Mucosa of descending colon (tissue), 3 donors: ENCODE measurements at regions not wholly inside any gene's neighbourhood (a gene's known extent, or its start where the extent isn't known, plus 50 kb on each side); places are given as distances from the start of the nearest gene placed in this dataset.

Experiments used
- ATAC-seq: fragments of 200-7000 bp; cut with Tn5 transposase; one replicate; pipeline ENCODE4 v1.9.1; 2020; ENCODE audit warnings: mild to moderate bottlenecking, moderate library complexity
- DNase-seq, 3 donors: peaks; one replicate each; pipeline ENCODE4 v3.0.0-alpha.2; 2020
- H3K36me3 ChIP-seq: fragments of 200-600 bp; one replicate; pipeline ENCODE4 v1.8.0; 2021; ENCODE audit warnings: low read depth, mild to moderate bottlenecking
- H3K4me1 ChIP-seq: fragments of 200-600 bp; one replicate; pipeline ENCODE4 v1.8.0; 2021; ENCODE audit warnings: low read depth, mild to moderate bottlenecking
- H3K4me3 ChIP-seq: fragments of 200-600 bp; one replicate; pipeline ENCODE4 v1.8.0; 2021; ENCODE audit warnings: mild to moderate bottlenecking
- H3K9me3 ChIP-seq: fragments of 200-600 bp; one replicate; pipeline ENCODE4 v1.8.0; 2021; ENCODE audit warnings: mild to moderate bottlenecking
- CTCF ChIP-seq: fragments of 200-600 bp; IDR thresholded peaks from one replicate; pipeline ENCODE4 v1.8.0; 2022; ENCODE audit warnings: antibody characterized with exemption, mild to moderate bottlenecking
- intact Hi-C, 2 donors: fragments of 100-400 bp; cut with DNase I in 1 of 2; cut with micrococcal nuclease in 1 of 2; formaldehyde crosslinking; loops; one replicate each; pipeline versions ENCODE4 v1.11.0 to v1.11.1; 2022; cut with DNase I, micrococcal nuclease
- donor health status: DM: no; HTN: no; CAD: no; lungs with moderate emphysema.
- donor health status: DM: no; HTN: no; CAD: no.
- donor health status: DM: no; HTN: yes; CAD: no.

GRCh38 chr4:14375816-14376215 is 626.5 kb upstream of the CPEB2 start:
- no peak for ATAC-seq
- intact Hi-C loops = no loop called here
- TF ChIP-seq CTCF = no peak
- DNase-seq = no peak
- H3K4me1 ChIP-seq = peaks cover 5% of the 10 kb centered on the region
- no peaks in the 10 kb centered on the region for H3K9me3 ChIP-seq
- no peak overlapping the region for H3K4me3 ChIP-seq
- no peaks in the 10 kb centered on the region for H3K36me3 ChIP-seq

GRCh38 chr4:14379183-14379582 is 623.1 kb upstream of the CPEB2 start:
- ATAC-seq = no peak
- no peak for DNase-seq
- Histone ChIP-seq H3K4me3 (no peak overlapping the region), H3K4me1 (no peaks in the 10 kb centered on the region), H3K9me3 (no peaks in the 10 kb centered on the region), H3K36me3 (no peaks in the 10 kb centered on the region)
- intact Hi-C loops = no loop called here
- TF ChIP-seq CTCF = no peak

GRCh38 chr4:14383652-14384051 is 618.6 kb upstream of the CPEB2 start:
- H3K4me3 ChIP-seq = no peak overlapping the region
- TF ChIP-seq CTCF = no peak
- peaks cover 8% of the 10 kb centered on the region for H3K4me1 ChIP-seq
- H3K36me3 ChIP-seq = no peaks in the 10 kb centered on the region
- ATAC-seq (peak; percentile 64), DNase-seq (no peak)
- intact Hi-C loops = no loop called here
- no peaks in the 10 kb centered on the region for H3K9me3 ChIP-seq

GRCh38 chr4:14384824-14385223 is 617.5 kb upstream of the CPEB2 start:
- Histone ChIP-seq H3K36me3 (no peaks in the 10 kb centered on the region), H3K9me3 (no peaks in the 10 kb centered on the region), H3K4me3 (no peak overlapping the region), H3K4me1 (peaks cover 8% of the 10 kb centered on the region)
- intact Hi-C loops = no loop called here
- no peak for ATAC-seq
- TF ChIP-seq CTCF = no peak
- no peak for DNase-seq

- DNase-seq (no peak), ATAC-seq (no peak)
- no peak for TF ChIP-seq CTCF
- H3K4me3 ChIP-seq = no peak overlapping the region
- no peaks in the 10 kb centered on the region for H3K36me3 ChIP-seq
- no peaks in the 10 kb centered on the region for H3K9me3 ChIP-seq
- peaks cover 8% of the 10 kb centered on the region for H3K4me1 ChIP-seq
- intact Hi-C loops = no loop called here
Measured at GRCh38 chr4:14386196-14386595, 616.1 kb upstream of the CPEB2 start.

GRCh38 chr4:14387647-14388046 is 614.6 kb upstream of the CPEB2 start:
- no peaks in the 10 kb centered on the region for H3K9me3 ChIP-seq
- DNase-seq (no peak), ATAC-seq (peak; percentile 86)
- TF ChIP-seq CTCF = no peak
- intact Hi-C loops = no loop called here
- no peaks in the 10 kb centered on the region for H3K36me3 ChIP-seq
- no peak overlapping the region for H3K4me3 ChIP-seq
- H3K4me1 ChIP-seq = peaks cover 8% of the 10 kb centered on the region
